GM12873 (cell line): ENCODE measurements at regions not wholly inside any gene's neighbourhood (a gene's known extent, or its start where the extent isn't known, plus 50 kb on each side); places are given as distances from the start of the nearest gene placed in this dataset.

Experiments
- TF ChIP-seq, protein P1 (sequence below): IDR thresholded peaks from 2 replicates; pipeline ENCODE4 v1.5.1; 2012; ENCODE audit warnings: low read depth, mild to moderate bottlenecking, moderate library complexity, low read length, control low read depth; ENCODE audit not compliant: insufficient read depth; ENCODE audit errors: missing control alignments

DNA sequence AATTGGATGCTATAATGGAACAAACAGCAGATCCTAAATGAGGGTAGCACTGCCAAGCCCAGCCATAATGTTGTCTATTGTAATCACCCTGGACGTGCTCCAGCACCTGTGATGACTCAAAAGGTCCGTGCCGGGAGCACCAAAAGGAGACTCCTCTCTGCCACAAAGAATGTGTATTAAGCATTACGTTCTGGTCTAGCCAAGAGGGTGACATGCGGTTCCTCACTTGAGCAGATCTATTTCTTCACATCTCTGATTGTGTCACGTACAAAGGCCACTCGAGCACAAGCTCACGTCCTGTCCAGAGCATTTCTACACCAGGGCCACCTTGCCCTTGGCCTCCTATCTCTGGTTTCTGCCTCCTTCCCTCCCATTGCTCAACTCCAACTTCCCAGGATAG lies 219.9 kb upstream of the IRS2 start:
- TF ChIP-seq, protein P1, sequence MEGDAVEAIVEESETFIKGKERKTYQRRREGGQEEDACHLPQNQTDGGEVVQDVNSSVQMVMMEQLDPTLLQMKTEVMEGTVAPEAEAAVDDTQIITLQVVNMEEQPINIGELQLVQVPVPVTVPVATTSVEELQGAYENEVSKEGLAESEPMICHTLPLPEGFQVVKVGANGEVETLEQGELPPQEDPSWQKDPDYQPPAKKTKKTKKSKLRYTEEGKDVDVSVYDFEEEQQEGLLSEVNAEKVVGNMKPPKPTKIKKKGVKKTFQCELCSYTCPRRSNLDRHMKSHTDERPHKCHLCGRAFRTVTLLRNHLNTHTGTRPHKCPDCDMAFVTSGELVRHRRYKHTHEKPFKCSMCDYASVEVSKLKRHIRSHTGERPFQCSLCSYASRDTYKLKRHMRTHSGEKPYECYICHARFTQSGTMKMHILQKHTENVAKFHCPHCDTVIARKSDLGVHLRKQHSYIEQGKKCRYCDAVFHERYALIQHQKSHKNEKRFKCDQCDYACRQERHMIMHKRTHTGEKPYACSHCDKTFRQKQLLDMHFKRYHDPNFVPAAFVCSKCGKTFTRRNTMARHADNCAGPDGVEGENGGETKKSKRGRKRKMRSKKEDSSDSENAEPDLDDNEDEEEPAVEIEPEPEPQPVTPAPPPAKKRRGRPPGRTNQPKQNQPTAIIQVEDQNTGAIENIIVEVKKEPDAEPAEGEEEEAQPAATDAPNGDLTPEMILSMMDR, result no peak

DNA sequence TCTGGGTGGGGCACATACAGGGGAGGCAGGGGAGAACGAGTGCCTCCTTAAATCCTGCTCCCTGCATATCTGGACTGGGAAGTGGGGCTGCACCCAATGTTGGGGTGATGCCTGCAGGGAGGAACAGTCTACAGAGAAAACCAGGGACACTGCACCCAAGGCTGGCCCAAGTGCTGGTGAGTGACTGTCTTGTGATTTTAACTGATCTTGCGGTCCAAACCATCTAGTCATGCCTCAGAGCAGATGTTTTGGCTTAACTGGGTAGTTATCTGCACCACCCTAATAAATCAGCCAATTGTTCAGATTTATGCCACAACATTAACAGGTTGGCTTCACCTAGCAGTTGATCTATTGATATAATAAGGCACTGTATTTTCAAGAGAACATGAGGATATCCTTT lies 219.2 kb upstream of the IRS2 start:
- TF ChIP-seq, protein P1, result no peak

DNA sequence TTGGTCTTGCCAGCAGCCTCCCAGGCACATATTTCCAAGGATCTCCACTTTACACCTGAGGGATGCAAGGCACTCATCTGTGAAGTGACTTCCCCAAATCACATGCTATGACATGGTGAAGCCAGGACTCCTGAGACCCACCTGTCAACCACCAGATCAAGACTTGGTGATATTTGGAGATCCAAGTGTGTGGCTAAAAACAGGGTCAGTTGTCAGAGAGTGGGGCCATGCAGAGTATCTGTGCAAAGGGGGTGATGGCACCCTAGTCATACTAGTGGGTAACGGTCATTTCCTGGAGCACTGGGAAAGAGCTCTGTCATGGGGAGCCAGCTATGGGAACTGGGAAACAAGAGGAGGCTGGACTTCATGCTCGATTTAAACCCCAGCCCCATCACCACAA lies 218.4 kb upstream of the IRS2 start:
- TF ChIP-seq, protein P1, result no peak

DNA sequence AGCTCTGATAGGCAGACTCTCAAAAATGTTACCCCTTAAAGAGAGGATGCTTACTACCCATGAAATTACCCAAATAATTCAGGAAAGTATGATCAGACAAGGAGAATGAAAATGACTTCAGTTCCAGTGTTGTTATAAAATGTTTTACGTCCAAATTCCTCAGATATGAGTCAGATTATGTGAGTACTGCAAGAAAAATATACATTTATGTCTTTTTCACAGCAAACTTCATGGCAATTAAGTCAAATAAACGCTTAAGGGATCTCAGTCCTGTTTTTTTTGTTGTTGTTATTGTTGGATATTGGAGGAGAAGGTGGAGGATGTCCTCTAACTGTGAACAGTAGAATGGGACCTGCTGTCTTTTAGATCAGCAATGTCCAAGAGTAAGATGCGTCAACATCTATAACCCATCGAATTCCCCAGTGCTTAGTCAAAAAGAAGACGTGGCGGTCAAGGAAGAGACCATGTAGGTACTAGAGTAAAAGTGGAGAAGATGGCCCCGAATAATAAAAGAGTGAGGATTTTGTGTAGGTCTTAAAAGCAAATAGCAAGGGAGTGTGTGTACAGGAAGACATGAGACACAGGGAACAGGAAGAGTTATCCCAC lies 215.4 kb upstream of the IRS2 start:
- TF ChIP-seq, protein P1, result no peak

DNA sequence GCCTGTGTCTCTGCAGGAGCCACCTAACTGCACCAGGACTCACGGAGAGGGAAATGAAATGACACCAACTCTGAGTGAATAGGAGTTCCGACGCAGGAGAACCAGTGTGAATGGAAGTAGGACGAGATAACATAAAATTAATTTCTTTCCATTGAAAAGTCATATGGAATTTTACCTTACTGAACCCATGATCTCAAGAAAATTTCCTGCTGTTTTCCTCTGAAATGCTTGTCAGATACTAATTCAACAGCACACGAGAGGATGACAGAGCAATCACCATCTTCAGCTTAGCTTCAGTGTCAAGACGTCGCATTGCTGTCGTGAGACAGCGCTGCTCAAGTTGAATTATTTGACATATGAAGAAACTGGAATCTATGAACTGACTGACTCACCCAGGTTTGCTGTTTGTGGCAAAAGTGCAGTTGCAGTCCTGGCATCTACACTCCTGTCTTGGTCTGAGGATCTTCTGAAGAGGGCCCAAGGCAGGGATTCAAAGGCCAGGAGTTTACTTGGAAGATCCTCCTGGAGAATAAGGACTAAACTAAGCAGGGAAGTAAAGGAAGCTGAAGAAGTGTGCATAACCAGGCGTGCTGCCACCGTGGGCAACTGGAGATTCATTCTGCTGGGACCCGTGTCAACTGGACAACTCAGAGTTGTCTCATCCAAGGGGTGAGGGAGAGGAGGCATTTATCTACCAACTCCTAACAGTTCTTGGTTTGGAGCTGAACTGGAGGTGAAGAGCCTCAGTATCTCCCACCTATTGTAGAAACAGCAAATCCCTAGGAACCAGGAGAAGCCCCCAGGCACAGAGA lies 214.4 kb upstream of the IRS2 start:
- TF ChIP-seq, protein P1, result no peak

DNA sequence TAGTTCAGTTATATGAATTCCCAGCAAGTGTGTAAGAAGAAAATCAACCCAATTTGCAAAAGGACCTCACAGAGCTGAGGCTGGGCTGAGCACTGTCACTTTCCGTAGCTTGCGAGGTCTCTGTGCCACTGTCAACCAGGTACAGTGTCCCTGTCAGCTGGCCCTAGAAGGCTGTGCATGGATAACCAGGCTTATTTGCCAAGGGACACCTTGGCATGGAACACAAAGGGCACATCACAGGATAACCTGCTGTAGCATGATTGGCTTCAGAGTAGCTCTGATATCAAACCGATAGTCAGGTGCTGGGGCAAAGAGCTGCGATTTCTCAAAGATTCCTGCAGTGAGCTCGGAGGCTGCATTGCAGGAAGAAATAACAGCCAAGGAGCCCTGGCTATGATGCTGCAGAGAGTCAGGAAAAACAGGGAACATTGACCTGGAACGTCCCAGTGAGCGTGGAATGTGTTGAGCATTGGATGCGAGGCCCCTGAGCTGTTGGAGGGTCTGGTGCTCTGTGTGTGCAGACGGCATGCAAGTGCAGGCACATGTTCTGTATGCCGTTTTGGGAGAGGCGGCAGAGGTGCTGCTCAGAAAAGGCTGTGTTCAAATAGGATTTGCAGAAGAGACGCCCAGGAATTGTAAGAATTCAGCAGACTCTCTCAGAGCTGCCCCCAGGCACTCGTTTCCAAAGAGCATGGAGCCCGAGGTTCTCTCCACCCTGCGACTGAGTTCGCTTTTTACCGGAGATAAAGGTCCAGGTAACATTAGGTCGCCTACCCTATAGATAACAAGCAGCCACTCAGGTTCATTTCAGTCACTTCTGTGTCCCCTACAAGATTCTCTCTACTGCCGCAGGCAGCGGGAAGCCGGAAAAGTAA lies 213.5 kb upstream of the IRS2 start:
- TF ChIP-seq, protein P1, result no peak
